ENCODE measurements at regions not wholly inside any gene's neighbourhood (a gene's known extent, or its start where the extent isn't known, plus 50 kb on each side); places are given as distances from the start of the nearest gene placed in this dataset.

- Mint-ChIP-seq H3K27ac (no peak overlapping the region), H3K4me3 (no peak overlapping the region), H3K36me3 (ENCODE audit: low read depth) (no peaks in the 10 kb centered on the region), H3K9me3 (no peaks in the 10 kb centered on the region), H3K27me3 (no peaks in the 10 kb centered on the region), H3K4me1 (no peaks in the 10 kb centered on the region)
- CTCF ChIA-PET: no interaction called here
- POLR2A ChIA-PET: no interaction called here
- no peak for DNase-seq
These were observed 489.2 kb upstream of the ARGLU1 start for GRCh38 chr13:107057028-107057631.

- ChIA-PET POLR2A (no interaction called here), CTCF (interaction anchor here (0.7 kb wide), 1 partner anchor 34 kb away, joined by 6 read pairs; no protein-coding TSS in a partner anchor)
- Mint-ChIP-seq H3K9me3 (peaks cover 7% of the 10 kb centered on the region), H3K27ac (no peak overlapping the region), H3K36me3 (ENCODE audit: low read depth) (no peaks in the 10 kb centered on the region), H3K27me3 (no peaks in the 10 kb centered on the region), H3K4me1 (no peaks in the 10 kb centered on the region), H3K4me3 (no peak overlapping the region)
- DNase-seq: no peak
These were observed 475.4 kb upstream of the ARGLU1 start for GRCh38 chr13:107043021-107043956.

GRCh38 chr13:107035778-107036177, 467.8 kb upstream of the ARGLU1 start:
- Mint-ChIP-seq H3K27me3 (no peaks in the 10 kb centered on the region), H3K9me3 (peaks cover 6% of the 10 kb centered on the region), H3K36me3 (ENCODE audit: low read depth) (no peaks in the 10 kb centered on the region), H3K27ac (no peak overlapping the region), H3K4me1 (no peaks in the 10 kb centered on the region), H3K4me3 (no peak overlapping the region)
- DNase-seq: no peak
- POLR2A ChIA-PET: no interaction called here
- CTCF ChIA-PET: no interaction called here

GRCh38 chr13:107035186-107035585, 467.2 kb upstream of the ARGLU1 start:
- H3K27ac Mint-ChIP-seq: no peak overlapping the region
- POLR2A ChIA-PET: no interaction called here
- DNase-seq: no peak
- CTCF ChIA-PET: no interaction called here
- no peaks in the 10 kb centered on the region for H3K36me3 Mint-ChIP-seq (ENCODE audit: low read depth)
- no peaks in the 10 kb centered on the region for H3K27me3 Mint-ChIP-seq
- peaks cover 6% of the 10 kb centered on the region for H3K9me3 Mint-ChIP-seq
- no peaks in the 10 kb centered on the region for H3K4me1 Mint-ChIP-seq
- H3K4me3 Mint-ChIP-seq: no peak overlapping the region

DNA sequence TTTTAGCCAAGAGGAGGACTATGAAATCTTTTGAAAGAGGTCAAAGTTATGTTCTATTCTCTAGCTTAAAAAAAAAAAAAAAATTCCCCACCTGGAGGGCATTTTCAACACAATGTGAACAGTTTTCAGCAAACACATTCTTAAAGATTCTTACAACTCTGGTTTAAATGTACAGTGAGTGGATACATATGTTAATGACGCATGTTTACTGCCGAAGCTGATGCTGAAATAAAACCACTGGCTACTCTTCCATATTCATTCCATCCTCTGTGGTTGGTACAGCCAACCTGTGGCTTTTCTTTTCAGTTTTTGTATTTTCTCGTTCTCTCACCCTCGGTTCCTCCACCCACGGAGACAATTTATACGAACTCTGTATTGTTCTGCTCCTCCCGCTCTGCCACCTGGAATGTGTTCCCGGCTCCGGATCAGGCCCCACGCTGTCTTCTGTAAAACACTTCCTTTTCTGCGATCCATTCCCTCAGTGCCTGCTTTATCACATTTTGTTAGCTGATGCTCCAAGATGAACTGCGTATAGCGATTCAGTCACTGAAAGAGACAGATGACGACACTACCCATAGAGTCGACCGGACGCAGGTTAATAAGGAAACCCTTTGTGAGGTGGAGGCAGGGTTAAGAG, 466.4 kb upstream of the ARGLU1 start:
- DNase-seq: no peak
- no peaks in the 10 kb centered on the region for H3K4me1 Mint-ChIP-seq
- H3K27me3 Mint-ChIP-seq: no peaks in the 10 kb centered on the region
- CTCF ChIA-PET: no interaction called here
- POLR2A ChIA-PET: no interaction called here
- H3K4me3 Mint-ChIP-seq: no peak overlapping the region
- H3K9me3 Mint-ChIP-seq: peaks cover 6% of the 10 kb centered on the region
- no peak overlapping the region for H3K27ac Mint-ChIP-seq
- no peaks in the 10 kb centered on the region for H3K36me3 Mint-ChIP-seq (ENCODE audit: low read depth)

DNA sequence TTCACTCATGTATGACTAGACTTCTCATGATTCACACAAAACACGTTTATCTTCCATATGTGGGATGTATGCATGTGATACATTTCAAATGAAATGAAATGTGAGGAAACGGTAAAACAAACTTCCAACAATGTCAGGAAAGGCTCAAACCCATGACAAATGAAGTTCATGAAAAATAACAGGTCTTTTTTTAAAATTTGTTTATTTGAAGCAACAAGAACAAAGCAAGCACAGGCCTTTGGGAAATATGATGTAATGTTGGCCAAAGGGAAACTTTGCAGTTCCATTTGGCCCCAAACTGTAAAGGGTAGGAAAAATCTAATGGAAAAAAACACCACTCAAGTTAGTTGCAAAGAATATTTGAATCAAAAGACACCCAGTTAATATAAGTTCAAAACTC, 463.8 kb upstream of the ARGLU1 start:
- no peaks in the 10 kb centered on the region for H3K27me3 Mint-ChIP-seq
- no peak overlapping the region for H3K4me3 Mint-ChIP-seq
- H3K27ac Mint-ChIP-seq: no peak overlapping the region
- no peaks in the 10 kb centered on the region for H3K36me3 Mint-ChIP-seq (ENCODE audit: low read depth)
- ChIA-PET POLR2A (no interaction called here), CTCF (no interaction called here)
- no peak for DNase-seq
- peaks cover 6% of the 10 kb centered on the region for H3K9me3 Mint-ChIP-seq
- H3K4me1 Mint-ChIP-seq: no peaks in the 10 kb centered on the region

GRCh38 chr13:107028751-107029150, 460.8 kb upstream of the ARGLU1 start:
- Mint-ChIP-seq H3K4me1 (no peaks in the 10 kb centered on the region), H3K36me3 (ENCODE audit: low read depth) (no peaks in the 10 kb centered on the region), H3K4me3 (no peak overlapping the region), H3K9me3 (peaks cover 3% of the 10 kb centered on the region), H3K27ac (no peak overlapping the region), H3K27me3 (no peaks in the 10 kb centered on the region)
- no peak for DNase-seq
- CTCF ChIA-PET: no interaction called here
- POLR2A ChIA-PET: no interaction called here

GRCh38 chr13:107025991-107026390, 458.1 kb upstream of the ARGLU1 start:
- CTCF ChIA-PET: no interaction called here
- no peaks in the 10 kb centered on the region for H3K4me1 Mint-ChIP-seq
- no peak for DNase-seq
- POLR2A ChIA-PET: no interaction called here
- H3K27ac Mint-ChIP-seq: no peak overlapping the region
- H3K4me3 Mint-ChIP-seq: no peak overlapping the region
- no peaks in the 10 kb centered on the region for H3K36me3 Mint-ChIP-seq (ENCODE audit: low read depth)
- H3K9me3 Mint-ChIP-seq: peaks cover 4% of the 10 kb centered on the region
- H3K27me3 Mint-ChIP-seq: no peaks in the 10 kb centered on the region

DNA sequence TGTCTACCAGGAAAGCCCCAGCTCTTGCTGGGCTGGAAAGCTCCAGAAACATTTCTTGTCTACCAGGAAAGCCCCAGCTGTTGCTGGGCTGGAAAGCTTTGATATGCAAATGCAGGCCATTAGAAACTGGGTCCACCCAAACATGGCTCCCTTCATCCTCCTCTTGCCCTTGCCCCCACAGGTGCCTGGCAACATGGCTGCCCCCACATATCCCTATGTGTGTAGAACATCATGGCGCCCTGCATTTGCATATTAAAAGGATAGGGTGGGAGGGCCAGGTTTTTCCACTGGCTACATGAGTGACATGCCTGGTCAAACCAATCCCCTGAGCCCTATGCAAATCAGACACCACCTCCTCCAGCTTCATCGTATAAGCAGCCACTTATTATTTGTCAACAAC, 455.4 kb upstream of the ARGLU1 start:
- H3K4me3 Mint-ChIP-seq: no peak overlapping the region
- no peaks in the 10 kb centered on the region for H3K27me3 Mint-ChIP-seq
- no peaks in the 10 kb centered on the region for H3K36me3 Mint-ChIP-seq (ENCODE audit: low read depth)
- DNase-seq: no peak
- CTCF ChIA-PET: no interaction called here
- peaks cover 2% of the 10 kb centered on the region for H3K9me3 Mint-ChIP-seq
- POLR2A ChIA-PET: no interaction called here
- H3K4me1 Mint-ChIP-seq: no peaks in the 10 kb centered on the region
- H3K27ac Mint-ChIP-seq: no peak overlapping the region

DNA sequence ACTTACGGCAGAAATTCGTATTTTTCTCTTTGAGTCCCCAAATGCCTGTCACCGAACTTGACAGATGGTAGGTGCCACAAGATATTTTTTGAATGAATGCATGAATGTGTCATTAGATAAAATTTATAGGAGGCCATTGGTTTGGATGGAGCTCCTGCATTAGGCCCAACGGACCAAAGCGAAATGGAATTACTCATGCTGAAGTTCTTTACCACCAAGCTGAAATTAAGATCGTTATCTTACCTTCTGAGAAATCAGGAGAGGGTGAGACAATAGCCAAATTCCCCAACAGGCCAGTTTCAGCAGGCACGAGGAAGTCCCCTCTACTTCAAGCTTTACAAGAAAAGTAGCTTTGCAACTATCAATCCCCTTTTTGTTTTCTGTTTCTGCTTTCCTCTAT, 452.5 kb upstream of the ARGLU1 start:
- H3K36me3 Mint-ChIP-seq (ENCODE audit: low read depth): no peaks in the 10 kb centered on the region
- no peaks in the 10 kb centered on the region for H3K4me1 Mint-ChIP-seq
- no peak overlapping the region for H3K4me3 Mint-ChIP-seq
- DNase-seq: no peak
- CTCF ChIA-PET: no interaction called here
- H3K27ac Mint-ChIP-seq: no peak overlapping the region
- POLR2A ChIA-PET: no interaction called here
- H3K9me3 Mint-ChIP-seq: peaks cover 5% of the 10 kb centered on the region
- H3K27me3 Mint-ChIP-seq: no peaks in the 10 kb centered on the region

DNA sequence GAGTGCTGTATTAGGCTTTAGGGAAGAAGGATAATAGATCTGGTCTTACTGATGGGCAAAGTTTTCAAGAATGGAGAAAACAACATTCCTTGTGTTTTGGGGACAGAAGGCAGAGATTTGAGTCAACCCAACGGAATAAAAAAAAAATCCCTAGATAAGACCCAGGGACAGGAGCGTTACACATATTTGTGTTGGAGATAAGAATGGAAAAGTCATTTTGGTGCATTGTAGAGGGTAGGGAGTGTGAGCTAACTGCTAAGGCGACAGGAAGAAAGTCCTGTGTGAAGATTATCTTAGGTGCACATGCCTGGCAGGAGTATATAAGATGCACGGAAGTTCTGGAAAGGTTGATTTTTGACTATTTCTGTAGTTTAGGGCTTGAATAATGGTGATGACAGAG, 450.3 kb upstream of the ARGLU1 start:
- DNase-seq: no peak
- Mint-ChIP-seq H3K36me3 (ENCODE audit: low read depth) (no peaks in the 10 kb centered on the region), H3K4me3 (no peak overlapping the region), H3K4me1 (no peaks in the 10 kb centered on the region), H3K27ac (no peak overlapping the region), H3K9me3 (peaks cover 3% of the 10 kb centered on the region), H3K27me3 (no peaks in the 10 kb centered on the region)
- ChIA-PET POLR2A (no interaction called here), CTCF (no interaction called here)

DNA sequence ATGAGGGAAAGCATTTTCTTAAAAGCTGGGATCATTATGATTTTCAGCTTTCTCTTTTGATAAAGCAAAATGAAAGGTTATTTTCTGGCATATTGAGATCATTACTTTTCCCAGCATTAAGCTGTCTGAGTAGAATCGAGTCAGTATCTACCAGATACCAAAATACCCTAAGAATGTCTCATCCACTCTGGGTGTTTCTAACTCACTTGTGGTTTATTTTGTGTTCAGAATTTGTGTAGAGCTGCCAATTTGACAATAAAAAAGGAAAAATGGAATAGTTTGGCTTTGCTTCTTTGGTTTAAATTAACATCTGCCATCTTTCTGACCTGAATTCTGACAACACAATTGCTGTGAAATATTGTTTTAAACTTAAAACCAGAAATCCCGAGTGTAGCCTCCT, 438.7 kb upstream of the ARGLU1 start:
- no peaks in the 10 kb centered on the region for H3K36me3 Mint-ChIP-seq (ENCODE audit: low read depth)
- POLR2A ChIA-PET: no interaction called here

DNA sequence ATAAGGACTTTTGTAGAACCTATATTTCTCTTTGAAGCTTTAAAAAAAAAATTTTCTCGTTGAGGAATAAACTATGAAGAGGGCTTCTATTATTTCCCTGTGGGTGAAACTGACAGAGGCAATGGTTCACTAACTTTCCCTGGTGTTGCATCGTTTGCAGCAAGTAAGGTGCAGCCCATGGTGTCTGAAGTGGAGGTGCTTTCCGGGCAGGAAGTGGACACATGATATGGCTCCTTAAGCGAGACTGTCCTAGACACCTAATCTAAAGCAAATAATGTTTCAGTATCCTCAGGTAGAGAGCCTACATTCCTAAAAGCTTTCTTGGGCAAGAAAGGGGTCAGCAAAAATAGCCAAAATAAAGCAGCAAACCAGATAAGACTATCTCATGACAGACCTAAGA, 437.6 kb upstream of the ARGLU1 start:
- Mint-ChIP-seq H3K27ac (no peak overlapping the region), H3K9me3 (no peaks in the 10 kb centered on the region), H3K4me3 (no peak overlapping the region), H3K36me3 (ENCODE audit: low read depth) (no peaks in the 10 kb centered on the region), H3K4me1 (no peaks in the 10 kb centered on the region), H3K27me3 (no peaks in the 10 kb centered on the region)
- ChIA-PET CTCF (no interaction called here), POLR2A (no interaction called here)
- no peak for DNase-seq

More for the DNA sequence above, 438.7 kb upstream of the ARGLU1 start:
- CTCF ChIA-PET: no interaction called here
- no peaks in the 10 kb centered on the region for H3K9me3 Mint-ChIP-seq
- no peak overlapping the region for H3K27ac Mint-ChIP-seq
- no peaks in the 10 kb centered on the region for H3K27me3 Mint-ChIP-seq
- no peak for DNase-seq
- no peak overlapping the region for H3K4me3 Mint-ChIP-seq
- H3K4me1 Mint-ChIP-seq: no peaks in the 10 kb centered on the region
